Sigmoid colon (tissue), 6 donors: ENCODE measurements at regions not wholly inside any gene's neighbourhood (a gene's known extent, or its start where the extent isn't known, plus 50 kb on each side); places are given as distances from the start of the nearest gene placed in this dataset.

Experiments
- DNase-seq: peaks from one replicate; pipeline ENCODE4 v3.0.0-alpha.2; 2019
- H3K27ac ChIP-seq, 4 donors: fragments of 200-600 bp; sonication (generic); one replicate each; pipeline ENCODE4 v1.5.1; 2016 to 2019; ENCODE audit warnings: mild to moderate bottlenecking in 1 of 4
- H3K27me3 ChIP-seq, 3 donors: fragments of 200-600 bp; sonication (generic); one replicate each; pipeline ENCODE4 v1.5.1; 2019; ENCODE audit warnings: mild to moderate bottlenecking in 1 of 3
- H3K36me3 ChIP-seq, 4 donors: fragments of 200-600 bp; sonication (generic); one replicate each; pipeline ENCODE4 v1.5.1; 2016 to 2019
- H3K4me1 ChIP-seq, 4 donors: fragments of 200-600 bp; sonication (generic); one replicate each; pipeline ENCODE4 v1.5.1; 2017 to 2019
- H3K4me3 ChIP-seq, 4 donors: fragments of 200-600 bp; sonication (generic); one replicate each; pipeline ENCODE4 v1.5.1; 2017 to 2019; ENCODE audit warnings: mild to moderate bottlenecking in 2 of 4, moderate library complexity in 1 of 4
- H3K9me3 ChIP-seq, 4 donors: fragments of 200-600 bp in 3 of 4; sonication (generic) in 3 of 4; one replicate each; pipeline versions ENCODE4 v1.5.1 to v1.6.1; 2013 to 2019
- CTCF ChIP-seq, 4 experiments: fragments of 450-650 bp in 3 of 4; fragments of 200-600 bp in 1 of 4; IDR thresholded peaks; one replicate each; pipeline ENCODE4 v1.5.1; 2016 to 2019; ENCODE audit warnings: antibody characterized with exemption in 4 of 4, mild to moderate bottlenecking in 3 of 4, moderate library complexity in 2 of 4
- EP300 ChIP-seq, 4 donors: sonication (generic); formaldehyde crosslinking; IDR thresholded peaks; one replicate each; pipeline ENCODE4 v1.6.1; 2017; ENCODE audit warnings: antibody characterized with exemption in 4 of 4
- POLR2A ChIP-seq, 2 donors: fragments of 450-650 bp; IDR thresholded peaks; one replicate each; pipeline ENCODE4 v1.6.1; 2016; ENCODE audit warnings: antibody characterized with exemption in 2 of 2, mild to moderate bottlenecking in 2 of 2, moderate library complexity in 2 of 2
- POLR2AphosphoS5 ChIP-seq, 4 donors: sonication (generic); formaldehyde crosslinking; IDR thresholded peaks; one replicate each; pipeline ENCODE4 v1.6.1; 2017; ENCODE audit warnings: antibody characterized with exemption in 4 of 4
- WGBS, 2 donors: extraction: QIAGEN DNeasy Blood & Tissue Kit; methylation state at CpG; one replicate each; pipeline ENCODE4 v1.1.7; 2013; 5-methylcytosine and 5-hydroxymethylcytosine counted together
- intact Hi-C: fragments of 100-400 bp; cut with DNase I; formaldehyde crosslinking; loops from one replicate; pipeline ENCODE4 v1.15.1; 2023
- donor health status: healthy with polysubstance abuse.
- donor health status: healthy.

- Histone ChIP-seq H3K9me3 (no peaks in the 10 kb centered on the region), H3K4me3 (no peak overlapping the region), H3K27ac (no peak overlapping the region), H3K36me3 (no peaks in the 10 kb centered on the region), H3K4me1 (peaks cover 0 to 7% (median 0%) of the 10 kb centered on the region in 4 donors), H3K27me3 (no peaks in the 10 kb centered on the region)
- no peak for DNase-seq
- intact Hi-C loops, result no loop called here
- TF ChIP-seq EP300 (IDR thresholded peaks at IDR 0.05) (no peak), POLR2AphosphoS5 (IDR thresholded peaks at IDR 0.05) (no peak), POLR2A (IDR thresholded peaks at IDR 0.05) (no peak), CTCF (IDR thresholded peaks at IDR 0.05) (no peak)
- 90 to 92% methylated on average over 1 of the region's 1 CpG for WGBS, 2 donors
These were observed 1280.9 kb downstream of the KCNT2 start for GRCh38 chr1:195327361-195327760.

GRCh38 chr1:195326325-195326724, 1281.9 kb downstream of the KCNT2 start:
- no peak for DNase-seq
- TF ChIP-seq POLR2A (IDR thresholded peaks at IDR 0.05) (no peak), EP300 (IDR thresholded peaks at IDR 0.05) (no peak), POLR2AphosphoS5 (IDR thresholded peaks at IDR 0.05) (no peak), CTCF (IDR thresholded peaks at IDR 0.05) (no peak)
- no peaks in the 10 kb centered on the region for H3K36me3 ChIP-seq
- WGBS, 2 donors, result 74 to 83% methylated on average over 1 of the region's 1 CpG
- no peak overlapping the region for H3K27ac ChIP-seq
- H3K4me3 ChIP-seq, result no peak overlapping the region
- intact Hi-C loops, result no loop called here
- H3K9me3 ChIP-seq, result no peaks in the 10 kb centered on the region
- H3K4me1 ChIP-seq, result peaks cover 0 to 7% (median 0%) of the 10 kb centered on the region in 4 donors
- no peaks in the 10 kb centered on the region for H3K27me3 ChIP-seq

- Histone ChIP-seq H3K27ac (no peak overlapping the region), H3K27me3 (no peaks in the 10 kb centered on the region), H3K4me3 (no peak overlapping the region), H3K9me3 (no peaks in the 10 kb centered on the region), H3K36me3 (no peaks in the 10 kb centered on the region), H3K4me1 (peaks cover 0 to 7% (median 0%) of the 10 kb centered on the region in 4 donors)
- 94 to 96% methylated on average over 12 of the region's 12 CpGs for WGBS, 2 donors
- intact Hi-C loops, result no loop called here
- DNase-seq, result no peak
- no peak for TF ChIP-seq POLR2AphosphoS5 (IDR thresholded peaks at IDR 0.05)
- no peak for TF ChIP-seq EP300 (IDR thresholded peaks at IDR 0.05)
- no peak for TF ChIP-seq CTCF (IDR thresholded peaks at IDR 0.05)
- TF ChIP-seq POLR2A (IDR thresholded peaks at IDR 0.05), result no peak
These were observed 1283.1 kb downstream of the KCNT2 start for GRCh38 chr1:195325181-195325580.

- H3K27ac ChIP-seq, result no peak overlapping the region
- intact Hi-C loops, result no loop called here
- no peaks in the 10 kb centered on the region for H3K36me3 ChIP-seq
- no peaks in the 10 kb centered on the region for H3K4me1 ChIP-seq
- H3K27me3 ChIP-seq, result no peaks in the 10 kb centered on the region
- TF ChIP-seq EP300 (IDR thresholded peaks at IDR 0.05) (no peak), POLR2A (IDR thresholded peaks at IDR 0.05) (no peak)
- no peak for DNase-seq
- no peaks in the 10 kb centered on the region for H3K9me3 ChIP-seq
- 83 to 84% methylated on average over 4 of the region's 4 CpGs for WGBS, 2 donors
- no peak overlapping the region for H3K4me3 ChIP-seq
These were observed 1302.0 kb downstream of the KCNT2 start for GRCh38 chr1:195306281-195306680.

- H3K4me1 ChIP-seq, result no peaks in the 10 kb centered on the region
- intact Hi-C loops, result no loop called here
- H3K36me3 ChIP-seq, result no peaks in the 10 kb centered on the region
- H3K9me3 ChIP-seq, result no peaks in the 10 kb centered on the region
- H3K27ac ChIP-seq, result no peak overlapping the region
- no peak overlapping the region for H3K4me3 ChIP-seq
- TF ChIP-seq POLR2A (IDR thresholded peaks at IDR 0.05), result no peak
- TF ChIP-seq POLR2AphosphoS5 (IDR thresholded peaks at IDR 0.05), result no peak
- TF ChIP-seq CTCF (IDR thresholded peaks at IDR 0.05), result no peak
- TF ChIP-seq EP300 (IDR thresholded peaks at IDR 0.05), result no peak
- no peak for DNase-seq
- H3K27me3 ChIP-seq, result no peaks in the 10 kb centered on the region
- WGBS, 2 donors, result 86 to 89% methylated on average over 3 of the region's 3 CpGs
These were observed 1313.3 kb downstream of the KCNT2 start for GRCh38 chr1:195294911-195295310.
